ENCODE measurements at regions not wholly inside any gene's neighbourhood (a gene's known extent, or its start where the extent isn't known, plus 50 kb on each side); places are given as distances from the start of the nearest gene placed in this dataset.

- TF ChIP-seq BMI1 (IDR thresholded peaks at IDR 0.05; ENCODE audit: low read length) = no peak
- peak; percentile 98 for TF ChIP-seq BHLHE40 (IDR thresholded peaks at IDR 0.05; ENCODE audit: low read length)
- TF ChIP-seq E2F5 (CRISPR knock-in tag; IDR thresholded peaks at IDR 0.05) = no peak
- no peak for TF ChIP-seq SREBF1 (IDR thresholded peaks at IDR 0.05; ENCODE audit: borderline replicate concordance, low read depth, low read length)
- no peak for TF ChIP-seq HNRNPH1 (optimal IDR thresholded peaks at IDR 0.05; ENCODE audit: low read depth, low read length)
- no peak for TF ChIP-seq RCOR1 (IDR thresholded peaks at IDR 0.05; ENCODE audit: borderline replicate concordance in 1 of 2, low read depth in 2 of 2, low read length in 2 of 2)
- TF ChIP-seq ATF4 (CRISPR knock-in tag; IDR thresholded peaks at IDR 0.05) = no peak
- no peak for TF ChIP-seq HINFP (tag; conservative IDR thresholded peaks at IDR 0.05; ENCODE audit: low read depth)
- TF ChIP-seq ASH1L (IDR thresholded peaks at IDR 0.05; ENCODE audit: borderline replicate concordance, low read depth, partially characterized antibody) = no peak
- no peak for TF ChIP-seq ZBTB40 (IDR thresholded peaks at IDR 0.05)
- TF ChIP-seq ZBTB40 (CRISPR knock-in tag; IDR thresholded peaks at IDR 0.05) = no peak
- no peak for TF ChIP-seq IRF1 (CRISPR knock-in tag; IDR thresholded peaks at IDR 0.05; ENCODE audit: borderline replicate concordance)
These were observed 73.4 kb upstream of the UBL3 start (continued) for GRCh38 chr13:29923554-29924481.
